Activated T-helper 17 cell treated with anti-CD3 and anti-CD28 coated beads, Interleukin-2, amount 50 U/mL, for 72 hours (primary cell): ENCODE measurements at regions not wholly inside any gene's neighbourhood (a gene's known extent, or its start where the extent isn't known, plus 50 kb on each side); places are given as distances from the start of the nearest gene placed in this dataset.

Source experiments
- ATAC-seq: fragments of 150-1000 bp; cut with Tn5 transposase; replicated peaks from 2 replicates; pipeline ENCODE4 v1.10.0; 2021; ENCODE audit warnings: mild to moderate bottlenecking, moderate library complexity
- H3K27ac Mint-ChIP-seq: one replicate; pipeline ENCODE4 v1.8.0; 2022; ENCODE audit warnings: mixed read lengths
- H3K27me3 Mint-ChIP-seq: one replicate; pipeline ENCODE4 v1.8.0; 2022; ENCODE audit warnings: mixed read lengths
- H3K36me3 Mint-ChIP-seq: one replicate; pipeline ENCODE4 v1.8.0; 2022; ENCODE audit warnings: low read depth, mild to moderate bottlenecking, mixed read lengths
- H3K4me1 Mint-ChIP-seq: one replicate; pipeline ENCODE4 v1.8.0; 2022; ENCODE audit warnings: mixed read lengths
- H3K4me3 Mint-ChIP-seq: one replicate; pipeline ENCODE4 v1.8.0; 2022; ENCODE audit warnings: mild to moderate bottlenecking, mixed read lengths
- H3K9me3 Mint-ChIP-seq: one replicate; pipeline ENCODE4 v1.8.0; 2022; ENCODE audit warnings: mixed read lengths

GRCh38 chr18:40388121-40388520 is 1566.9 kb upstream of the PIK3C3 start:
- H3K9me3 Mint-ChIP-seq: peaks cover 8% of the 10 kb centered on the region
- no peaks in the 10 kb centered on the region for H3K4me1 Mint-ChIP-seq
- no peaks in the 10 kb centered on the region for H3K36me3 Mint-ChIP-seq
- H3K27ac Mint-ChIP-seq: no peak overlapping the region
- no peak for ATAC-seq
- no peak overlapping the region for H3K4me3 Mint-ChIP-seq
- H3K27me3 Mint-ChIP-seq: no peaks in the 10 kb centered on the region

- Mint-ChIP-seq H3K27ac (no peak overlapping the region), H3K4me3 (no peak overlapping the region), H3K4me1 (no peaks in the 10 kb centered on the region), H3K9me3 (peaks cover 8% of the 10 kb centered on the region), H3K36me3 (no peaks in the 10 kb centered on the region), H3K27me3 (no peaks in the 10 kb centered on the region)
- ATAC-seq: no peak
These were observed 1567.8 kb upstream of the PIK3C3 start for GRCh38 chr18:40387130-40387787.

- Mint-ChIP-seq H3K9me3 (peaks cover 2% of the 10 kb centered on the region), H3K4me1 (no peaks in the 10 kb centered on the region), H3K4me3 (no peak overlapping the region), H3K27ac (no peak overlapping the region), H3K27me3 (no peaks in the 10 kb centered on the region), H3K36me3 (no peaks in the 10 kb centered on the region)
- no peak for ATAC-seq
These were observed 1572.8 kb upstream of the PIK3C3 start for GRCh38 chr18:40382197-40382596.

GRCh38 chr18:40380686-40381439 is 1574.2 kb upstream of the PIK3C3 start:
- Mint-ChIP-seq H3K27ac (no peak overlapping the region), H3K27me3 (no peaks in the 10 kb centered on the region), H3K4me1 (no peaks in the 10 kb centered on the region), H3K9me3 (peaks cover 5% of the 10 kb centered on the region), H3K4me3 (no peak overlapping the region), H3K36me3 (no peaks in the 10 kb centered on the region)
- ATAC-seq: no peak

GRCh38 chr18:40375837-40376236 is 1579.2 kb upstream of the PIK3C3 start:
- H3K4me1 Mint-ChIP-seq: no peaks in the 10 kb centered on the region
- H3K27ac Mint-ChIP-seq: no peak overlapping the region
- no peaks in the 10 kb centered on the region for H3K27me3 Mint-ChIP-seq

GRCh38 chr18:40371673-40372072 is 1583.4 kb upstream of the PIK3C3 start:
- Mint-ChIP-seq H3K27me3 (no peaks in the 10 kb centered on the region), H3K36me3 (no peaks in the 10 kb centered on the region), H3K9me3 (peaks cover 16% of the 10 kb centered on the region), H3K4me1 (no peaks in the 10 kb centered on the region), H3K27ac (no peak overlapping the region), H3K4me3 (no peak overlapping the region)
- no peak for ATAC-seq

More at GRCh38 chr18:40375837-40376236, 1579.2 kb upstream of the PIK3C3 start:
- ATAC-seq: no peak
- Mint-ChIP-seq H3K36me3 (no peaks in the 10 kb centered on the region), H3K9me3 (peaks cover 11% of the 10 kb centered on the region), H3K4me3 (no peak overlapping the region)

GRCh38 chr18:40367576-40367975 is 1587.5 kb upstream of the PIK3C3 start:
- no peak for ATAC-seq
- H3K9me3 Mint-ChIP-seq: peaks cover 20% of the 10 kb centered on the region
- no peak overlapping the region for H3K4me3 Mint-ChIP-seq
- H3K36me3 Mint-ChIP-seq: no peaks in the 10 kb centered on the region
- H3K27ac Mint-ChIP-seq: no peak overlapping the region
- no peaks in the 10 kb centered on the region for H3K27me3 Mint-ChIP-seq
- H3K4me1 Mint-ChIP-seq: no peaks in the 10 kb centered on the region

GRCh38 chr18:40366521-40366920 is 1588.5 kb upstream of the PIK3C3 start:
- no peak overlapping the region for H3K4me3 Mint-ChIP-seq
- no peaks in the 10 kb centered on the region for H3K36me3 Mint-ChIP-seq
- no peak overlapping the region for H3K27ac Mint-ChIP-seq
- H3K4me1 Mint-ChIP-seq: no peaks in the 10 kb centered on the region
- ATAC-seq: no peak
- peaks cover 18% of the 10 kb centered on the region for H3K9me3 Mint-ChIP-seq
- H3K27me3 Mint-ChIP-seq: no peaks in the 10 kb centered on the region

- no peaks in the 10 kb centered on the region for H3K4me1 Mint-ChIP-seq
- no peak overlapping the region for H3K27ac Mint-ChIP-seq
- peaks cover 18% of the 10 kb centered on the region for H3K9me3 Mint-ChIP-seq
- H3K27me3 Mint-ChIP-seq: no peaks in the 10 kb centered on the region
- ATAC-seq: no peak
- no peaks in the 10 kb centered on the region for H3K36me3 Mint-ChIP-seq
- H3K4me3 Mint-ChIP-seq: no peak overlapping the region
These were observed 1589.5 kb upstream of the PIK3C3 start for GRCh38 chr18:40365526-40365925.

- Mint-ChIP-seq H3K4me1 (no peaks in the 10 kb centered on the region), H3K36me3 (no peaks in the 10 kb centered on the region), H3K9me3 (peaks cover 9% of the 10 kb centered on the region), H3K27me3 (no peaks in the 10 kb centered on the region), H3K4me3 (no peak overlapping the region), H3K27ac (no peak overlapping the region)
- no peak for ATAC-seq
These were observed 1594.5 kb upstream of the PIK3C3 start for GRCh38 chr18:40360558-40360957.

GRCh38 chr18:40357536-40357935 is 1597.5 kb upstream of the PIK3C3 start:
- Mint-ChIP-seq H3K27ac (no peak overlapping the region), H3K36me3 (no peaks in the 10 kb centered on the region), H3K9me3 (peaks cover 22% of the 10 kb centered on the region), H3K27me3 (no peaks in the 10 kb centered on the region), H3K4me3 (no peak overlapping the region), H3K4me1 (no peaks in the 10 kb centered on the region)
- ATAC-seq: no peak

- Mint-ChIP-seq H3K27ac (no peak overlapping the region), H3K4me1 (no peaks in the 10 kb centered on the region), H3K9me3 (peaks cover 17% of the 10 kb centered on the region), H3K27me3 (no peaks in the 10 kb centered on the region), H3K36me3 (no peaks in the 10 kb centered on the region), H3K4me3 (no peak overlapping the region)
- no peak for ATAC-seq
These were observed 1598.9 kb upstream of the PIK3C3 start for GRCh38 chr18:40356168-40356567.

GRCh38 chr18:40355726-40356125 is 1599.3 kb upstream of the PIK3C3 start:
- Mint-ChIP-seq H3K4me3 (no peak overlapping the region), H3K9me3 (peaks cover 17% of the 10 kb centered on the region), H3K27ac (no peak overlapping the region), H3K4me1 (no peaks in the 10 kb centered on the region), H3K27me3 (no peaks in the 10 kb centered on the region), H3K36me3 (no peaks in the 10 kb centered on the region)
- no peak for ATAC-seq

GRCh38 chr18:40348196-40348595 is 1606.8 kb upstream of the PIK3C3 start:
- no peaks in the 10 kb centered on the region for H3K4me1 Mint-ChIP-seq
- H3K9me3 Mint-ChIP-seq: peaks cover 5% of the 10 kb centered on the region
- no peaks in the 10 kb centered on the region for H3K36me3 Mint-ChIP-seq
- H3K27me3 Mint-ChIP-seq: no peaks in the 10 kb centered on the region
- no peak overlapping the region for H3K27ac Mint-ChIP-seq
- no peak overlapping the region for H3K4me3 Mint-ChIP-seq
- ATAC-seq: no peak

- Mint-ChIP-seq H3K27ac (no peak overlapping the region), H3K27me3 (no peaks in the 10 kb centered on the region), H3K9me3 (peaks cover 5% of the 10 kb centered on the region), H3K36me3 (no peaks in the 10 kb centered on the region), H3K4me1 (no peaks in the 10 kb centered on the region), H3K4me3 (no peak overlapping the region)
- no peak for ATAC-seq
These were observed 1607.8 kb upstream of the PIK3C3 start for GRCh38 chr18:40347261-40347660.
